RWPE1 (cell line): ENCODE measurements at regions not wholly inside any gene's neighbourhood (a gene's known extent, or its start where the extent isn't known, plus 50 kb on each side); places are given as distances from the start of the nearest gene placed in this dataset.

Source experiments
- CTCF ChIA-PET: fragments of 350-600 bp; sonication (Branson Sonifier 250); formaldehyde crosslinking; extraction: SDS; loops from one replicate; lab custom pipeline; 2021; lab: Yijun Ruan, JAX
- POLR2A ChIA-PET: fragments of 400-600 bp; formaldehyde crosslinking; extraction: SDS; loops from one replicate; lab custom pipeline; 2020; ENCODE audit warnings: antibody characterized with exemption; ENCODE audit not compliant: low non-redundant PET; lab: Yijun Ruan, JAX
- DNase-seq: peaks from one replicate; pipeline ENCODE4 v3.0.0; 2012; ENCODE audit warnings: low spot score
- H3K27ac ChIP-seq: fragments of 450-650 bp; 2 replicates; pipeline ENCODE4 v1.5.1; 2017
- TF ChIP-seq, protein P1 (sequence below): fragments of 450-650 bp; conservative IDR thresholded peaks from 2 replicates; pipeline ENCODE4 v1.5.1; 2017; ENCODE audit warnings: low read depth, mild to moderate bottlenecking

- TF ChIP-seq, protein P1, sequence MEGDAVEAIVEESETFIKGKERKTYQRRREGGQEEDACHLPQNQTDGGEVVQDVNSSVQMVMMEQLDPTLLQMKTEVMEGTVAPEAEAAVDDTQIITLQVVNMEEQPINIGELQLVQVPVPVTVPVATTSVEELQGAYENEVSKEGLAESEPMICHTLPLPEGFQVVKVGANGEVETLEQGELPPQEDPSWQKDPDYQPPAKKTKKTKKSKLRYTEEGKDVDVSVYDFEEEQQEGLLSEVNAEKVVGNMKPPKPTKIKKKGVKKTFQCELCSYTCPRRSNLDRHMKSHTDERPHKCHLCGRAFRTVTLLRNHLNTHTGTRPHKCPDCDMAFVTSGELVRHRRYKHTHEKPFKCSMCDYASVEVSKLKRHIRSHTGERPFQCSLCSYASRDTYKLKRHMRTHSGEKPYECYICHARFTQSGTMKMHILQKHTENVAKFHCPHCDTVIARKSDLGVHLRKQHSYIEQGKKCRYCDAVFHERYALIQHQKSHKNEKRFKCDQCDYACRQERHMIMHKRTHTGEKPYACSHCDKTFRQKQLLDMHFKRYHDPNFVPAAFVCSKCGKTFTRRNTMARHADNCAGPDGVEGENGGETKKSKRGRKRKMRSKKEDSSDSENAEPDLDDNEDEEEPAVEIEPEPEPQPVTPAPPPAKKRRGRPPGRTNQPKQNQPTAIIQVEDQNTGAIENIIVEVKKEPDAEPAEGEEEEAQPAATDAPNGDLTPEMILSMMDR = no peak
- no peak overlapping the region for H3K27ac ChIP-seq
- ChIA-PET CTCF (no interaction called here), POLR2A (no interaction called here)
- DNase-seq = no peak
These were observed 50.7 kb upstream of the VLDLR start for GRCh38 chr9:2570615-2571479.
